Right cardiac atrium (tissue), 5 donors: ENCODE measurements at regions not wholly inside any gene's neighbourhood (a gene's known extent, or its start where the extent isn't known, plus 50 kb on each side); places are given as distances from the start of the nearest gene placed in this dataset.

ENCODE experiments used
- ATAC-seq, 2 donors: fragments of 200-7000 bp; cut with Tn5 transposase; one replicate each; pipeline versions ENCODE4 v1.8.0 to v1.9.1; 2020; ENCODE audit warnings: moderate library complexity in 2 of 2, mild to moderate bottlenecking in 1 of 2
- DNase-seq, 3 donors: peaks; one replicate each; pipeline ENCODE4 v3.0.0-alpha.2; 2020
- H3K27ac ChIP-seq: one replicate; pipeline ENCODE4 v1.5.1; 2013; ENCODE audit warnings: mild to moderate bottlenecking, low read length, control low read depth, moderate library complexity
- H3K27me3 ChIP-seq: one replicate; pipeline ENCODE4 v1.6.1; 2013; ENCODE audit not compliant: control insufficient read depth, insufficient read depth
- H3K4me1 ChIP-seq: one replicate; pipeline ENCODE4 v1.6.1; 2013; ENCODE audit warnings: low read length; ENCODE audit not compliant: control insufficient read depth, insufficient read depth
- H3K4me3 ChIP-seq: one replicate; pipeline ENCODE4 v1.5.1; 2013; ENCODE audit warnings: low read length, control low read depth
- H3K9me3 ChIP-seq: one replicate; pipeline ENCODE4 v1.6.1; 2013; ENCODE audit warnings: low read length; ENCODE audit not compliant: control insufficient read depth
- WGBS: extraction: QIAGEN DNeasy Blood & Tissue Kit; methylation state at CpG from one replicate; pipeline ENCODE4 v1.1.7; 2013; 5-methylcytosine and 5-hydroxymethylcytosine counted together
- intact Hi-C, 4 donors: fragments of 100-400 bp; cut with DNase I; formaldehyde crosslinking; loops; one replicate each; pipeline versions ENCODE4 v1.11.0 to v1.14.0; 2022 to 2023
- donor health status: healthy with polysubstance abuse.
- donor health status: DM: no; HTN: yes; CAD: no.
- donor health status: DM: no; HTN: no; CAD: no.
- donor health status: DM: no; HTN: yes; CAD: no; lungs with severe emphysema.
- donor health status: DM: yes; HTN: yes; CAD: no.

DNA sequence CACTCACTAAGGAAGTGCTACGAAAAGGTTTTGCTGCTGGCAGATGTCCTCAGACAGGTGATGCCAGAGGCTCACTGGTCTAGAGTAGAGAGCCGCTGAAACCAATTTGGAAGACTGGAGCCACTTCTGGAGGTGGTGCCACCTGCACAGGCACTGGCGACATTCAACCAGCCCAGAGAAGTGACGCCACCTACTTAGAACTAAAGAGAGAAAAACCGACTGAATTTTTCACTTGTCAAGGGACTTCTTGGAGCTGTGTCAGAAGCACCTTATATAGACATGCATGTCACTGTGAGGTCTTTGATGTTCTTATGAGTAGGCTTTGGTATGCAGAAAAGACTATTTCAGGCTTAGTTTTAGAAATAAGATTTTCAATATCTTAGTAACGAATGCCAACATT lies 71.4 kb downstream of the BOD1L2 start:
- intact Hi-C loops: no loop called here
- Histone ChIP-seq H3K27ac (no peak overlapping the region), H3K9me3 (no peaks in the 10 kb centered on the region), H3K4me1 (no peaks in the 10 kb centered on the region), H3K27me3 (no peaks in the 10 kb centered on the region), H3K4me3 (no peak overlapping the region)
- DNase-seq: no peak
- no peak for ATAC-seq
- 92% methylated on average over 6 of the region's 6 CpGs for WGBS

DNA sequence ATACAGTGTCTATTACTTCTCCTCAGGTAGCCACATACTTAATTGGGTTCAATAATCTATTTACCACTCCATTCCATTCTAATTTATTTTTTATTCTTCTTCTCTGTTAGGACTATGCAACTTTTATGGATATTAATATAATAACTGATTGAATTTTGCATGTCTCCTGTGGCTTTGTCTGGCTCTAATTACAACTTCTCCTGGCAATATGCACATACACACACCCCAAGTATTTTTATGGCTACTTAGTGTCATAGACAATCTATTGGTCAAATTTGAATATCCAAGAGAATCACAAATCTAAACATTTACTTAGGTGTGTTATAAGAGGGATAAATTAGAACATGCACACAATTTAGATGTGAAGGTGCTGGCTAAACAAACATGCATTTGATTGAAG lies 73.1 kb downstream of the BOD1L2 start:
- DNase-seq: no peak
- ATAC-seq: no peak
- no peaks in the 10 kb centered on the region for H3K9me3 ChIP-seq
- H3K4me1 ChIP-seq: no peaks in the 10 kb centered on the region
- intact Hi-C loops: no loop called here
- H3K4me3 ChIP-seq: no peak overlapping the region
- H3K27ac ChIP-seq: no peak overlapping the region
- no peaks in the 10 kb centered on the region for H3K27me3 ChIP-seq

DNA sequence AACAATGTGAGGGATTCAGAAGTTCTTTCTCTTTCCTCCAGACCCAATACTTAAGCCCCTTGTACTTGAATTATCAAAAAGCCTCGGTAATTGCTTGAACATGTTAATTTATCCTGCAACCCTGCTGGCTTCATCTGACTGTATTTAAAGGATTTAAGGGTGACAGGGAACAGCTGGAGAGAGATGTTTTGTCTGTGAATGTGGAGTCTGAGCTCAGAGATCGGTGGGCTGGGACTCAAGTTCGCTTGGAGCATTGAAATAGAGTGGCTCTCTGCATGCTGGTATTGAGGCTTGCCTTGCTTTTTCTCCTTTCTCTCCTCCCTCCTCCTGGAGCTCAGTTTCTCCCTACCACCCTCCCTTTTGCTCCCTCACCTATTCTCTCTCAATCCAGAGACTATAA lies 73.6 kb downstream of the BOD1L2 start:
- ATAC-seq (no peak), DNase-seq (no peak)
- Histone ChIP-seq H3K27me3 (no peaks in the 10 kb centered on the region), H3K9me3 (no peaks in the 10 kb centered on the region), H3K4me1 (no peaks in the 10 kb centered on the region), H3K27ac (no peak overlapping the region), H3K4me3 (no peak overlapping the region)
- intact Hi-C loops: no loop called here
- WGBS: 19% methylated on average over 3 of the region's 3 CpGs

DNA sequence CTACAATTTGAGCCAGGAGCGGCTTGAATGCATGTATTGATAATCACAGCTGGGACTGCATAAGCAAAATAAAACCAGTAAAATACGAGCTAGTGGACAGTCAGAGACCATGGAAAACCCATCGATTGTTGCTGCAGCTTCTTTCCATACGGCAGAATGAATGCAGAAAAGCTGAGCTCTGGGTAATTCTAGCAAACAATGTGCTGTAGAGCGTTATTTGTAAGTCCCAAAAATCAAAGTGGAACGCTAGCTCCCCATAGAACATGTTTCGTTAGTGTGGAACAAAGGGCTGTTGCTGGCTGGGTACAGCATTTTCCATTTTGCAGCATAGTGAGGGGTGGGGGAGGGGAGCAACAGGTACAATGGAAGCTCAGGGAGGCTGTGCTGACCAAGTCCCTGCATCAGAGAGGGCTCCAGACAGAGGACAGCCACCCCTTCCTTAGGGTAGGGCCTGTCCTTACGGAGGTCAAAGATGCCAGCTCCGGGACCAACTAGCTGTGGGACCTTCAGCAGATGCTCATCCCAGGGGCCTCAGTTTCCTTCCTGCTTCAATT lies 74.1 kb downstream of the BOD1L2 start:
- DNase-seq: no peak
- no peak overlapping the region for H3K27ac ChIP-seq
- no peaks in the 10 kb centered on the region for H3K9me3 ChIP-seq
- ATAC-seq: no peak
- WGBS: 69% methylated on average over 9 of the region's 9 CpGs
- intact Hi-C loops: no loop called here
- H3K4me3 ChIP-seq: no peak overlapping the region
- H3K4me1 ChIP-seq: no peaks in the 10 kb centered on the region
- no peaks in the 10 kb centered on the region for H3K27me3 ChIP-seq

DNA sequence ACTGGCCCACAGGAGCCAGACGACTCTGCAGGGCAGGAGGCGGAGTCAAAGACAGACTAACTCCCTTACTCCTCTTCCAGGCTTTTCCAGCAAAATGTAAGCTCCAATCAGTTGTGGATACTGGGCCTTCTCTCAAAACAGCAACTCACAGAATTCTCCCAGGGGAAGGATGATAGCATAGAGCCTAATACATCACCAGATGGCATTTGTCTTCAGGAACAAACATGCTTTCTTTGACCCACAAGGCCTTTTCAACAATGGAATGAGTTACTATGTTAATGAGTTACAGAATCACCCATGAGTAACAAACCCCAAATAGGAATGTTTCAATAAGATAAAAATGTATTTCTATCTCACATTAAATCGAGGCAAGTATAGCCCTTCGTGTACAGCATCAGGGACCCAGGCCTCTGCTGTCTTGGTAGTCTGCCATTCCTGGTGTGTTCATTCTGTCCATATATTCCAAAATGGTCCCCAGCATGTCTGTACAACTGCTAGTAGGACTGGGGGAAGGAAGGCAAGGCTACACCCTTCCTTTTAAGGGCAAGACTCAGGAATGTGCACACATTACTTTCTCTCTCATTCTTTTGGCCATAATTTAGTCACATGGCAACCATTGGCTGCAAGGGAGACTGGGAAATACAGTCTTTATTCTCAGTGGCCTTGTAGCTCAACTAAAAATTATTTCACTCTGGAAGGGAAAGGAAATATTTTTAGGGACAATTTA lies 76.4 kb downstream of the BOD1L2 start:
- no peak overlapping the region for H3K4me3 ChIP-seq
- intact Hi-C loops: no loop called here
- WGBS: 57% methylated on average over 4 of the region's 4 CpGs
- H3K4me1 ChIP-seq: no peaks in the 10 kb centered on the region
- no peak for ATAC-seq
- H3K27me3 ChIP-seq: no peaks in the 10 kb centered on the region
- no peak overlapping the region for H3K27ac ChIP-seq
- H3K9me3 ChIP-seq: no peaks in the 10 kb centered on the region
- DNase-seq: no peak

DNA sequence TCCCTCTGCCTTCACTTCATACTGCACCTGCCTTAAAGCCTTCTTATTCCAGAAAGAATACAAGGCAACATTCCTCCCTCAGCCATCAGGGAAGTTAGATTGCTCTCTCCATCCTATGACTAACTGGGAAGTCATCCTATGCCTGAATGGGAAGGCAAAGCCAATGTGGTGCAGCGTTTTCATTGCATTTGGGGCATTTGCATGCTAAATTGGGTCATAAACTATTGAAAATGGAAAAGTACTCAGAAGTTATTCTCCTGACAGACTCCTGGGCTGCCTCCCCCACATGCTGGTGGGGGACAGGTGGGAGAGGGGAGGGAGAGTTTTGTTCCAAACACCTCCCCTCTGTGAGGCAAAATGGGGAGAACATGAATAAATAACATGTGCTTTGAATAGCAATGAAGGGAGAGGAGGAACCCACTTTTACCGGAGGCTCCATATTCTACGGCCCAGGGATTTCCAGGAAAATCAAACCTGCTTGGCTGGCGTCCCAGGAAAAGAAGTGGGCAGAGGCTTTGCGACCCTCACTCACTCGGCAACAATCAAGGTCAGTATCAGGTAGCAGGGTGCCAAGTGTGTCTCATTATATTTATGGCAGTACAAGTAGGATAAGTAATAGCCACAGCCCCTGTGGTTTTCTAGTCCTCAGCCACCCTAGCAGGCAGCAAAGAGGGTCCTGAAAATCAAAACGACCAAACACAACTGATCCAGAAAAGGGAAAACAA lies 84.1 kb downstream of the BOD1L2 start:
- intact Hi-C loops: no loop called here
- no peaks in the 10 kb centered on the region for H3K4me1 ChIP-seq
- 53% methylated on average over 7 of the region's 7 CpGs for WGBS
- ATAC-seq (no peak), DNase-seq (no peak)
- H3K4me3 ChIP-seq: no peak overlapping the region
- H3K9me3 ChIP-seq: no peaks in the 10 kb centered on the region
- H3K27ac ChIP-seq: no peak overlapping the region
- H3K27me3 ChIP-seq: no peaks in the 10 kb centered on the region

DNA sequence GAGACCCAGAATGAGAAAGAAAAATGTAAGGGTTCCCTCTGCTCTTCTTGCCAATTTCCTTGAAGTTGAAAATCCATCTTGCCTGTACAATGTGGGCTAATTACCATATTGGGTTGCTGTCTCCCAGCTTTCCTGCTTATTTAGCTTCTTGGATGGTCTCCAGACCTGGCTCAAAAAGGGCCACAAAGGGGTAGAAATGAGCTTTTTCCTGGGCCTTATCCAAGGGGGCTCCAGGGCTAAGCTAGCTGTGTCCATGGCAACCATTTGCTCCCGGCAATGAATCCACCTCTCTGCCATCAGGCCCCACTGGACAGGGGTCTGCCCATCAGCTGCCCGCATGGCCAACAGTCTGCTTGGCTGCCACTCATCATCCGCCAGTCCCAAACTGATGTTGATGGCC lies 85.0 kb downstream of the BOD1L2 start:
- Histone ChIP-seq H3K4me1 (no peaks in the 10 kb centered on the region), H3K9me3 (no peaks in the 10 kb centered on the region), H3K4me3 (no peak overlapping the region), H3K27me3 (no peaks in the 10 kb centered on the region), H3K27ac (no peak overlapping the region)
- ATAC-seq (no peak), DNase-seq (no peak)
- intact Hi-C loops: no loop called here
- 85% methylated on average over 3 of the region's 3 CpGs for WGBS

DNA sequence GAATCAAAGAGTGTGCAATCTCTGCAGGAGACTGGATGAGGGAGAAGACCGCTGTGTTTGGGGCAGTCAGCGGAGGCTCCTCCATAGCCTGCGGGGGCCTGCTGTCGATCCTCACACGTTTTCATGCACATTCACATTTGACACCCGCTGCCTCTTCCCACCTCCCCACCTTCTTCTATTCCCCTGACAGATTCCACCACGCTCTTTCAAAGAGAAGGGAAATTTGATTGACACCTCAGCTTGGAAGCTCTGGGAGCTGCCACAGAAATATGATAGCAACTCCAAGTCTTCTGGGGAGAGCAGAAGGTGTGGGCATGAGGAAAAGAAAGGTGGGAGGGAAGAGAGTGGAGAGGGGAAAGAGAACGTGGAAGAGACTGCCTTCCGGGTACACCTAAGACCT lies 87.5 kb downstream of the BOD1L2 start:
- Histone ChIP-seq H3K4me1 (no peaks in the 10 kb centered on the region), H3K9me3 (no peaks in the 10 kb centered on the region), H3K27ac (no peak overlapping the region), H3K27me3 (no peaks in the 10 kb centered on the region), H3K4me3 (no peak overlapping the region)
- intact Hi-C loops: no loop called here
- ATAC-seq (no peak), DNase-seq (no peak)
- 50% methylated on average over 9 of the region's 9 CpGs for WGBS

DNA sequence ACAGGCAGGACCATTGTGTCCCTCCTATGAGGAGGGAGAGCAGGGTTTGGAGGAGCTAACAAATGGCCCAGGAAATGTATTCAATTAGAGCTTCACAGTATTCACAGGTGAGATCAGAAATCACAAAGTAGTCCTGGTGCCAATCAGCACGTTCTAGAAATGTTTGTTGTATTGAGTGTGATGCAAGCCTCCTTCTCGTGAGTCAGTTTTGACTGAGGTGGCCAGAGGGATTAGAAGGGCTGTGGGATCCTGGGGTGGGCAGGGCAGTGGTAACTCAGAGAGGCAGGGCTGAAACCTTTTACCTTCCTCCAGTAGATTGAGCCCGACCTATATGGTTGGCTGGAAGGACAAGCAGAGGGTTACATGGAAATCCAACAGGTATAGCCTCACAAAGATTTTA lies 95.0 kb downstream of the BOD1L2 start:
- DNase-seq (no peak), ATAC-seq (no peak)
- no peak overlapping the region for H3K27ac ChIP-seq
- H3K9me3 ChIP-seq: no peaks in the 10 kb centered on the region
- WGBS: 70% methylated on average over 3 of the region's 3 CpGs
- H3K4me3 ChIP-seq: no peak overlapping the region
- intact Hi-C loops: no loop called here
- no peaks in the 10 kb centered on the region for H3K27me3 ChIP-seq
- H3K4me1 ChIP-seq: no peaks in the 10 kb centered on the region

DNA sequence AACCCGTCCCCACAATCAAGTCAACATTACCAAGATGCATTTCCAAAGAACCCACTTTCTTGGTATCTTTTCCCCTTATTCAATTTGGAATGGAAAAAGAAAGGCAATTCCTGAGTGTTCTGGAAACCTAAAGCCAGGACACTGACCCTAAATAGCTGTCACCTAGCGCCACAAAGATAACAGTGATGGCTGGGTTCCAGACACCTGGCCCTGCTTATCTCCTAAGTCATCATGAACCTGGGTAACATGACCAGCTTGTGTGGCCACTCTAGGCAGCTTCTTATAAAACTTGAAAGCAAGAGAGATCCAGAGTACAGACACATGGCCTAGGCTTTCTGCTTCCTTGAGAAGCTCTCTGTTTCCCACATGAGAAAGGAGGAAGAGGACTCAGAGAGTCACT lies 95.4 kb downstream of the BOD1L2 start:
- ATAC-seq (no peak), DNase-seq (no peak)
- 67% methylated on average over 2 of the region's 2 CpGs for WGBS
- intact Hi-C loops: no loop called here
- no peaks in the 10 kb centered on the region for H3K9me3 ChIP-seq
- H3K4me1 ChIP-seq: no peaks in the 10 kb centered on the region
- H3K27me3 ChIP-seq: no peaks in the 10 kb centered on the region
- no peak overlapping the region for H3K27ac ChIP-seq
- no peak overlapping the region for H3K4me3 ChIP-seq

DNA sequence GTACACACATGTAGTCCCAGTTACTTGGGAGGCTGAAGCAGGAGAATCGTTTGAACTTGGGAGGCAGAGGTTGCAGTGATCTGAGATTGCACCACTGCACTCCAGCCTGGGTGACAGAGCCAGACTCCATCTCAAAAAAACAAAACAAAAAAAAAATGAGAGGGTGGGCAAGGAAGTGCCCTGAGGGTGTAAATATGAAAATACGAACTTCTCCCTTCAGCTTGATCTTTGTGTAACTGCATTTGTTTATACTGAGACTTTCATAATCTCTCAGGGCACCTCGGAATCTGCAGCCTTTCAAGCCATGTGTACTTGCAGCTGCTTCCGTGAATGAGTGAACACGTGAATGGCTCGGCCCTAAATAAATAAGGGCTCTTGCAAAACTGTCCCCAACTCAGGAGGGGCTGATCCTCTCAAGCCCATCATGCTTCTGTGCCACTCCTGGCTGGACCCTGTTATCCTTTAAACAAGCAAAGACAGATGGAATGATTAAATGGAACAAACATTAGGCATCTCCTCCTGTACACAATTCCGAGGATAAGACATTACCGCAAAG lies 96.8 kb downstream of the BOD1L2 start:
- 77% methylated on average over 8 of the region's 8 CpGs for WGBS
- H3K4me3 ChIP-seq: no peak overlapping the region
- no peak for DNase-seq
- H3K4me1 ChIP-seq: no peaks in the 10 kb centered on the region
- ATAC-seq: no peak
- no peaks in the 10 kb centered on the region for H3K9me3 ChIP-seq
- intact Hi-C loops: no loop called here
- no peaks in the 10 kb centered on the region for H3K27me3 ChIP-seq
- no peak overlapping the region for H3K27ac ChIP-seq
